ENCODE measurements at regions not wholly inside any gene's neighbourhood (a gene's known extent, or its start where the extent isn't known, plus 50 kb on each side); places are given as distances from the start of the nearest gene placed in this dataset.

GRCh38 chr2:41127351-41127750 is 675.5 kb upstream of the SLC8A1 start:
- Histone ChIP-seq H3K9me3 (ENCODE audit: control insufficient read depth in 4 of 4, low read length in 3 of 4) (no peaks in the 10 kb centered on the region), H3K9ac (ENCODE audit: low read depth in 1 of 2, low read length in 2 of 2) (no peak overlapping the region), H3K4me1 (ENCODE audit: control insufficient read depth in 4 of 4, insufficient read depth in 4 of 4, low read length in 3 of 4) (no peaks in the 10 kb centered on the region), H3K4me3 (ENCODE audit: low read depth in 1 of 3, low read length in 3 of 3) (no peak overlapping the region), H3K36me3 (ENCODE audit: control insufficient read depth in 4 of 4, insufficient read depth in 3 of 4, low read depth in 1 of 4, low read length in 3 of 4) (no peaks in the 10 kb centered on the region), H3K27me3 (ENCODE audit: control insufficient read depth in 4 of 4, insufficient read depth in 4 of 4, low read length in 3 of 4) (no peaks in the 10 kb centered on the region), H3K27ac (ENCODE audit: low read depth in 1 of 2, low read length in 2 of 2) (no peak overlapping the region)
- 65% methylated on average over 3 of the region's 3 CpGs for WGBS
- no peak for DNase-seq (ENCODE audit: low spot score)
- TF ChIP-seq JUND (IDR thresholded peaks at IDR 0.05) (no peak), NR2F2 (IDR thresholded peaks at IDR 0.05) (no peak), RXRA (IDR thresholded peaks at IDR 0.05) (no peak), REST (IDR thresholded peaks at IDR 0.05) (no peak), GABPA (IDR thresholded peaks at IDR 0.05 in 1 of 2, conservative IDR thresholded peaks at IDR 0.05 in 1 of 2) (no peak), YY1 (IDR thresholded peaks at IDR 0.05) (no peak), RAD21 (IDR thresholded peaks at IDR 0.05) (no peak), HNF4G (IDR thresholded peaks at IDR 0.05) (no peak), MAX (IDR thresholded peaks at IDR 0.05) (no peak), SP1 (IDR thresholded peaks at IDR 0.05) (no peak), HNF4A (conservative IDR thresholded peaks at IDR 0.05) (no peak), CTCF (IDR thresholded peaks at IDR 0.05; ENCODE audit: low read depth, low read length, missing input control) (no peak)

GRCh38 chr2:41129988-41130387 is 678.1 kb upstream of the SLC8A1 start:
- H3K36me3 ChIP-seq (ENCODE audit: control insufficient read depth in 4 of 4, insufficient read depth in 3 of 4, low read depth in 1 of 4, low read length in 3 of 4), result no peaks in the 10 kb centered on the region
- no peak overlapping the region for H3K9ac ChIP-seq (ENCODE audit: low read depth in 1 of 2, low read length in 2 of 2)
- H3K27me3 ChIP-seq (ENCODE audit: control insufficient read depth in 4 of 4, insufficient read depth in 4 of 4, low read length in 3 of 4), result no peaks in the 10 kb centered on the region
- no peaks in the 10 kb centered on the region for H3K9me3 ChIP-seq (ENCODE audit: control insufficient read depth in 4 of 4, low read length in 3 of 4)
- no peak for DNase-seq (ENCODE audit: low spot score)
- H3K4me3 ChIP-seq (ENCODE audit: low read depth in 1 of 3, low read length in 3 of 3), result no peak overlapping the region
- H3K4me1 ChIP-seq (ENCODE audit: control insufficient read depth in 4 of 4, insufficient read depth in 4 of 4, low read length in 3 of 4), result no peaks in the 10 kb centered on the region
- no peak overlapping the region for H3K27ac ChIP-seq (ENCODE audit: low read depth in 1 of 2, low read length in 2 of 2)
- TF ChIP-seq NR2F2 (IDR thresholded peaks at IDR 0.05) (no peak), HNF4A (conservative IDR thresholded peaks at IDR 0.05) (no peak), JUND (IDR thresholded peaks at IDR 0.05) (no peak), ZBTB33 (IDR thresholded peaks at IDR 0.05) (no peak), REST (IDR thresholded peaks at IDR 0.05) (no peak), RXRA (IDR thresholded peaks at IDR 0.05) (no peak), SP1 (IDR thresholded peaks at IDR 0.05) (no peak), EGR1 (IDR thresholded peaks at IDR 0.05; ENCODE audit: low read depth in 2 of 2) (no peak), FOXA1 (IDR thresholded peaks at IDR 0.05) (no peak)
- 53% methylated on average over 3 of the region's 3 CpGs for WGBS
